GM06990 (cell line): ENCODE measurements at regions not wholly inside any gene's neighbourhood (a gene's known extent, or its start where the extent isn't known, plus 50 kb on each side); places are given as distances from the start of the nearest gene placed in this dataset.

ENCODE experiments used
- DNase-seq: peaks from one replicate; pipeline ENCODE4 v3.0.0-alpha.2; 2011; ENCODE audit not compliant: insufficient read length; ENCODE audit errors: extremely low read depth
- H3K27me3 ChIP-seq: replicated peaks from 2 replicates; pipeline ENCODE4 v1.6.0; 2011; ENCODE audit warnings: low read length; ENCODE audit not compliant: control insufficient read depth, insufficient read depth
- H3K36me3 ChIP-seq: 2 replicates; pipeline ENCODE4 v1.5.1; 2011; ENCODE audit warnings: low read length; ENCODE audit not compliant: control insufficient read depth, insufficient read depth
- H3K4me3 ChIP-seq: replicated peaks from 2 replicates; pipeline ENCODE4 v1.5.1; 2011; ENCODE audit warnings: low read depth, mild to moderate bottlenecking, control low read depth, low read length
- CTCF ChIP-seq: IDR thresholded peaks from 2 replicates; pipeline ENCODE4 v1.5.1; 2011; ENCODE audit warnings: low read length, control low read depth, mild to moderate bottlenecking, inconsistent platforms; ENCODE audit not compliant: insufficient read depth, poor library complexity, severe bottlenecking

- no peak for TF ChIP-seq CTCF
- Histone ChIP-seq H3K36me3 (no peaks in the 10 kb centered on the region), H3K4me3 (no peak overlapping the region), H3K27me3 (no peaks in the 10 kb centered on the region)
- no peak for DNase-seq
These were observed 69.8 kb upstream of the PGR start for GRCh38 chr11:101199416-101199815.

GRCh38 chr11:101195294-101195693, 65.7 kb upstream of the PGR start:
- Histone ChIP-seq H3K27me3 (no peaks in the 10 kb centered on the region), H3K4me3 (no peak overlapping the region), H3K36me3 (no peaks in the 10 kb centered on the region)
- no peak for TF ChIP-seq CTCF
- no peak for DNase-seq

- Histone ChIP-seq H3K4me3 (no peak overlapping the region), H3K27me3 (no peaks in the 10 kb centered on the region), H3K36me3 (no peaks in the 10 kb centered on the region)
- DNase-seq, result no peak
- TF ChIP-seq CTCF, result no peak
These were observed 59.2 kb upstream of the PGR start for GRCh38 chr11:101188801-101189200.

- DNase-seq, result no peak
- H3K27me3 ChIP-seq, result no peaks in the 10 kb centered on the region
- H3K36me3 ChIP-seq, result no peaks in the 10 kb centered on the region
- no peak for TF ChIP-seq CTCF
- H3K4me3 ChIP-seq, result no peak overlapping the region
These were observed 58.6 kb upstream of the PGR start for GRCh38 chr11:101188173-101188572.

- H3K4me3 ChIP-seq, result no peak overlapping the region
- H3K36me3 ChIP-seq, result no peaks in the 10 kb centered on the region
- no peak for DNase-seq
- no peak for TF ChIP-seq CTCF
- no peaks in the 10 kb centered on the region for H3K27me3 ChIP-seq
These were observed 58.1 kb upstream of the PGR start for GRCh38 chr11:101187748-101188147.

GRCh38 chr11:101185985-101186384, 56.4 kb upstream of the PGR start:
- DNase-seq, result no peak
- no peaks in the 10 kb centered on the region for H3K36me3 ChIP-seq
- no peak overlapping the region for H3K4me3 ChIP-seq
- H3K27me3 ChIP-seq, result no peaks in the 10 kb centered on the region
- no peak for TF ChIP-seq CTCF
